HepG2 (cell line): ENCODE measurements at regions not wholly inside any gene's neighbourhood (a gene's known extent, or its start where the extent isn't known, plus 50 kb on each side); places are given as distances from the start of the nearest gene placed in this dataset.
A peak's percentile ranks its signal among the peaks of the same experiment; 100 is the strongest.

Source experiments
- ATAC-seq: fragments of 200-7000 bp; cut with Tn5 transposase; 3 replicates; pipeline ENCODE4 v1.9.1; 2020; ENCODE audit warnings: mild to moderate bottlenecking, moderate library complexity
- BruUV-seq: library from RNA; stranded (reverse); fragments of 400-500 nt; replicated peaks from 2 replicates; lab custom pipeline; 2021; lab: Mats Ljungman, UMichigan
- CTCF ChIA-PET: fragments of 300-600 bp; formaldehyde crosslinking; extraction: SDS; loops from one replicate; lab custom pipeline; 2021; ENCODE audit warnings: low total read pairs, inconsistent platforms, low intra/inter-chr PET ratio; lab: Yijun Ruan, JAX
- POLR2A ChIA-PET: fragments of 350-600 bp; sonication (Branson Sonifier 250); formaldehyde crosslinking; loops from one replicate; lab custom pipeline; 2020; ENCODE audit warnings: antibody characterized with exemption, inconsistent platforms; lab: Yijun Ruan, JAX
- DNase-seq: peaks from one replicate; pipeline ENCODE4 v3.0.0-alpha.2; 2015; ENCODE audit warnings: low spot score
- FAIRE-seq: peaks from 3 replicates; lab custom pipeline; 2011; peaks lifted over from hg19 to GRCh38; lab: Jason Lieb, UNC
- H2AFZ ChIP-seq: one replicate; pipeline ENCODE4 v1.6.1; 2011; ENCODE audit warnings: low read length, inconsistent platforms
- H3K27ac ChIP-seq: fragments of 300-600 bp; 3 replicates; pipeline ENCODE4 v1.8.0; 2011; ENCODE audit warnings: mixed run types, mild to moderate bottlenecking, mixed read lengths, low read length, inconsistent platforms; ENCODE audit not compliant: insufficient read depth; ENCODE audit errors: extremely low read length
- H3K27me3 ChIP-seq, 2 experiments: fragments of 200-600 bp in 1 of 2; 2 replicates in 1 of 2; 3 replicates in 1 of 2; pipeline versions ENCODE4 v1.6.0 to v1.8.0; 2011; ENCODE audit warnings: low read length in 2 of 2, mild to moderate bottlenecking in 2 of 2, moderate library complexity in 2 of 2, inconsistent platforms in 1 of 2; ENCODE audit not compliant: insufficient read depth in 2 of 2, control insufficient read depth in 1 of 2
- H3K36me3 ChIP-seq, 2 experiments: fragments of 200-600 bp in 1 of 2; replicated peaks in 1 of 2; 2 replicates in 1 of 2; 3 replicates in 1 of 2; pipeline versions ENCODE4 v1.5.1 to v1.8.0; 2011; ENCODE audit warnings: low read length in 2 of 2, inconsistent platforms in 1 of 2; ENCODE audit not compliant: insufficient read depth in 2 of 2, control insufficient read depth in 1 of 2
- H3K4me1 ChIP-seq: 2 replicates; pipeline ENCODE4 v1.5.1; 2012; ENCODE audit warnings: low read length, inconsistent platforms; ENCODE audit not compliant: insufficient read depth
- H3K4me2 ChIP-seq: 2 replicates; pipeline ENCODE4 v1.6.0; 2011; ENCODE audit warnings: low read depth, low read length, inconsistent platforms
- H3K4me3 ChIP-seq, 3 experiments: fragments of 200-600 bp in 1 of 3; sonication (generic), shearing (Covaris generic) in 1 of 3; replicated peaks in 1 of 3; 2 replicates each; pipeline ENCODE4 v1.5.1; 2011 to 2016; ENCODE audit warnings: low read length in 3 of 3, inconsistent platforms in 2 of 3, low read depth in 2 of 3, mild to moderate bottlenecking in 2 of 3, control low read depth in 1 of 3, mixed read lengths in 1 of 3; ENCODE audit not compliant: insufficient read depth in 1 of 3
- H3K79me2 ChIP-seq: one replicate; pipeline ENCODE4 v1.6.1; 2011; ENCODE audit warnings: low read length, inconsistent platforms; ENCODE audit not compliant: insufficient read depth
- H3K9ac ChIP-seq: 2 replicates; pipeline ENCODE4 v1.6.0; 2011; ENCODE audit warnings: mild to moderate bottlenecking, low read depth, low read length, inconsistent platforms; ENCODE audit not compliant: insufficient read depth
- H3K9me3 ChIP-seq: 2 replicates; pipeline ENCODE4 v1.5.1; 2012; ENCODE audit warnings: mild to moderate bottlenecking, low read length
- H4K20me1 ChIP-seq: 2 replicates; pipeline ENCODE4 v1.6.0; 2011; ENCODE audit warnings: inconsistent platforms, mild to moderate bottlenecking, low read length, moderate library complexity; ENCODE audit not compliant: insufficient read depth
- ARID2 ChIP-seq: sonication (generic); formaldehyde crosslinking; IDR thresholded peaks from 2 replicates; pipeline ENCODE4 v1.8.1; 2022; ENCODE audit warnings: mild to moderate bottlenecking, missing genetic modification reagents, borderline replicate concordance
- FOXA1 ChIP-seq, 2 experiments: fragments of 450-650 bp in 1 of 2; sonication (generic) in 1 of 2; formaldehyde crosslinking in 1 of 2; IDR thresholded peaks; 2 replicates each; pipeline versions ENCODE4 v1.4.0 to v1.6.1; 2016 to 2020; ENCODE audit warnings: missing genetic modification reagents in 1 of 2
- FOXA3 ChIP-seq: IDR thresholded peaks from 2 replicates; pipeline ENCODE4 v1.6.1; 2016; ENCODE audit warnings: missing genetic modification reagents, missing compliant biosample characterization
- GATAD2A ChIP-seq: IDR thresholded peaks from 2 replicates; pipeline ENCODE4 v1.6.1; 2016
- HNRNPH1 ChIP-seq: fragments of 200-400 bp; formaldehyde crosslinking; optimal IDR thresholded peaks from 2 replicates; pipeline ENCODE3; 2017; ENCODE audit warnings: mild to moderate bottlenecking, low read depth, low read length
- JUND ChIP-seq: sonication (generic); formaldehyde crosslinking; IDR thresholded peaks from 2 replicates; pipeline ENCODE4 v1.8.0; 2022; ENCODE audit warnings: mild to moderate bottlenecking, missing genetic modification reagents
- SAP130 ChIP-seq: IDR thresholded peaks from 2 replicates; pipeline ENCODE4 v1.6.1; 2016; ENCODE audit warnings: low read depth
- ZKSCAN8 ChIP-seq: IDR thresholded peaks from 2 replicates; pipeline ENCODE4 v1.6.1; 2016; ENCODE audit warnings: borderline replicate concordance, missing genetic modification reagents, missing compliant biosample characterization
- ZNF224 ChIP-seq: sonication (generic); formaldehyde crosslinking; IDR thresholded peaks from 2 replicates; pipeline ENCODE4 v1.5.0; 2020; ENCODE audit warnings: mild to moderate bottlenecking, missing genetic modification reagents
- ZNF431 ChIP-seq: sonication (generic); formaldehyde crosslinking; IDR thresholded peaks from 2 replicates; pipeline ENCODE4 v1.9.0; 2022; ENCODE audit warnings: missing genetic modification reagents, low read depth, mild to moderate bottlenecking, borderline replicate concordance
- ZNF652 ChIP-seq: IDR thresholded peaks from 2 replicates; pipeline ENCODE4 v1.6.1; 2016; ENCODE audit warnings: low read depth, borderline replicate concordance
- WGBS: methylation state at CpG from one replicate; pipeline ENCODE4 v1.1.6; 2017; ENCODE audit warnings: low lambda C conversion rate; 5-methylcytosine and 5-hydroxymethylcytosine counted together
- in situ Hi-C: cut with HindIII; loops from 2 replicates; pipeline ENCODE4 v1.10.0; 2017; ENCODE audit warnings: low pct_unique_long_range_greater_than_20kb; ENCODE audit not compliant: extremely low pct_ligation_motif_present
- intact Hi-C: fragments of 100-400 bp; cut with micrococcal nuclease; formaldehyde crosslinking; loops from one replicate; pipeline ENCODE4 v1.10.0; 2022; ENCODE audit not compliant: unreplicated experiment
- TF ChIP-seq, protein P1 (sequence below): sonication (generic); formaldehyde crosslinking; IDR thresholded peaks from 2 replicates; pipeline ENCODE4 v1.8.0; 2022; ENCODE audit warnings: missing genetic modification reagents, mild to moderate bottlenecking, inconsistent platforms, borderline replicate concordance
- TF ChIP-seq, protein P2 (sequence below): sonication (generic); formaldehyde crosslinking; IDR thresholded peaks from 2 replicates; pipeline ENCODE4 v1.9.0; 2022; ENCODE audit warnings: low read depth, missing genetic modification reagents
- TF ChIP-seq, protein P3 (sequence below): IDR thresholded peaks from 2 replicates; pipeline ENCODE4 v1.6.1; 2012; ENCODE audit warnings: low read depth, low read length, improper control_type of control experiment
- TF ChIP-seq, protein P4 (sequence below): IDR thresholded peaks from 2 replicates; pipeline ENCODE4 v1.4.0; 2020; ENCODE audit warnings: mild to moderate bottlenecking, missing genetic modification reagents

DNA sequence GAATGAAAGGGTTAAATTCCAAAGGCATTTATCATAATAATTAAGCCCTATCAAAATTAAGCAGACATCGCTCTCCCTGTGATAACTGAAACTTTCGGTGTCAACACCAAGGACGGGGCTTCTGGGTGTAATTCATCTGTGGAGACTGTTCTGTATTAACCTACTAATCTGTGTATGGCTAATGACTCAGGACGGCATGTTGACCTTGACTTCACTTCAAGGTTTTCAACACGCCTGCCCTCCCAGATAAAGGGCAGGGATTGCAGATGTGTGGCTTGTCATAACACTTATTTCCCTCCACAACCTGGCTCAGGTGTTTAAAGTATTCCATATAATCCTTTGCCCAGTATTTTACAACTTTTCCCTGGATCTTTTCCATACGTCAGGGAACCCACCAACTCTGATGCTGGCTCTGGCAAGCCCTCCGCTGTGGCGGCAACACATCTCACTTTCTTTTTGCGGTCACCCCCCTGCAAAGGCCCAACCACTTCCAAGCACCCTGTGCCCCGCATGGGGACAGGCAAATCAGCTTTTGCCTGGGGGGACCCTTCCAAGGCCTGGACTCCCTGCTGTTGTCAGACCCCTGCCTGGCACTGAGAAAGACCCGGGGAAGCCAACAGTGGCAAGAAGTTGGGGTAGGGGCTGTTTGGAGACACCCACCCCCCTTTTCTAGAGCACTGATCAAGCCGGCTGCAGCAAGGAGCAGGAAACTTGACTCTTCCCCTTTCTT, 93.2 kb upstream of the MEF2A start:
- no peaks in the 10 kb centered on the region for H3K9me3 ChIP-seq
- H3K27ac ChIP-seq = no peak overlapping the region
- ChIA-PET CTCF (no interaction called here), POLR2A (interaction anchor here (1.3 kb wide), 1 partner anchor 14 kb away, joined by 3 read pairs; no protein-coding TSS in a partner anchor)
- FAIRE-seq (no peak), DNase-seq (peak; percentile 44), ATAC-seq (peak; percentile 25; the same call in 2 of the 3 replicates)
- H4K20me1 ChIP-seq = no peaks in the 10 kb centered on the region
- no peaks in the 10 kb centered on the region for H3K36me3 ChIP-seq
- H3K79me2 ChIP-seq = no peaks in the 10 kb centered on the region
- no peak overlapping the region for H3K9ac ChIP-seq
- WGBS = 34% methylated on average over 12 of the region's 12 CpGs
- BruUV-seq = no TSS peak
- H3K27me3 ChIP-seq = no peaks in the 10 kb centered on the region; a peak in 2 of 5 replicates
- H2AFZ ChIP-seq = no peak overlapping the region
- intact Hi-C loops (loop anchor here (1.0 kb wide), 1 partner anchor 18 kb away; no protein-coding TSS in a partner anchor), in situ Hi-C loops (no loop called here)
- peaks cover 39% of the 10 kb centered on the region for H3K4me1 ChIP-seq
- H3K4me2 ChIP-seq = no peak overlapping the region; the same call in 1 of the 2 replicates
- H3K4me3 ChIP-seq = no peak overlapping the region
- TF ChIP-seq HNRNPH1 = no peak
- no peak for TF ChIP-seq ZNF224 (CRISPR knock-in tag)
- TF ChIP-seq FOXA3 (CRISPR knock-in tag) = 0 out of 2 replicates have a peak, but pooled peaks have one; percentile 38
- no peak for TF ChIP-seq ZKSCAN8 (CRISPR knock-in tag)
- no peak for TF ChIP-seq FOXA1 (IDR thresholded peaks at IDR 0.05)
- peak; percentile 22; the same call in 1 of the 2 replicates for TF ChIP-seq FOXA1 (CRISPR knock-in tag; IDR thresholded peaks at IDR 0.05)
- no peak for TF ChIP-seq ZNF431 (CRISPR knock-in tag)
- TF ChIP-seq, protein P1, sequence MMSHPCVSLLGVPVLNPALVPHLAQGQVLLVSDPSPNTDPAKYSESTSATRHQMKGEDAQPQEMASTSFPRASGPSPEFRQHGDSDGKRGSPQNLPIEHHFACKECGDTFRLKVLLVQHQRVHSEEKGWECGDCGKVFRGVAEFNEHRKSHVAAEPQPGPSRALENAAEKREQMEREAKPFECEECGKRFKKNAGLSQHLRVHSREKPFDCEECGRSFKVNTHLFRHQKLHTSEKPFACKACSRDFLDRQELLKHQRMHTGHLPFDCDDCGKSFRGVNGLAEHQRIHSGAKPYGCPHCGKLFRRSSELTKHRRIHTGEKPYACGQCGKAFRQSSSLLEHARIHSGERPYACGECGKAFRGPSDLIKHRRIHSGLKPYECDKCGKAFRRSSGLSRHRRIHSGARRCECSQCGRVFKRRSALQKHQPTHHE (CRISPR knock-in tag) = no peak
- TF ChIP-seq, protein P2, sequence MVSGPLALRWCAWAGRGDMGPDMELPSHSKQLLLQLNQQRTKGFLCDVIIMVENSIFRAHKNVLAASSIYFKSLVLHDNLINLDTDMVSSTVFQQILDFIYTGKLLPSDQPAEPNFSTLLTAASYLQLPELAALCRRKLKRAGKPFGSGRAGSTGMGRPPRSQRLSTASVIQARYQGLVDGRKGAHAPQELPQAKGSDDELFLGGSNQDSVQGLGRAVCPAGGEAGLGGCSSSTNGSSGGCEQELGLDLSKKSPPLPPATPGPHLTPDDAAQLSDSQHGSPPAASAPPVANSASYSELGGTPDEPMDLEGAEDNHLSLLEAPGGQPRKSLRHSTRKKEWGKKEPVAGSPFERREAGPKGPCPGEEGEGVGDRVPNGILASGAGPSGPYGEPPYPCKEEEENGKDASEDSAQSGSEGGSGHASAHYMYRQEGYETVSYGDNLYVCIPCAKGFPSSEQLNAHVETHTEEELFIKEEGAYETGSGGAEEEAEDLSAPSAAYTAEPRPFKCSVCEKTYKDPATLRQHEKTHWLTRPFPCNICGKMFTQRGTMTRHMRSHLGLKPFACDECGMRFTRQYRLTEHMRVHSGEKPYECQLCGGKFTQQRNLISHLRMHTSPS (CRISPR knock-in tag) = no peak
- TF ChIP-seq, protein P3, sequence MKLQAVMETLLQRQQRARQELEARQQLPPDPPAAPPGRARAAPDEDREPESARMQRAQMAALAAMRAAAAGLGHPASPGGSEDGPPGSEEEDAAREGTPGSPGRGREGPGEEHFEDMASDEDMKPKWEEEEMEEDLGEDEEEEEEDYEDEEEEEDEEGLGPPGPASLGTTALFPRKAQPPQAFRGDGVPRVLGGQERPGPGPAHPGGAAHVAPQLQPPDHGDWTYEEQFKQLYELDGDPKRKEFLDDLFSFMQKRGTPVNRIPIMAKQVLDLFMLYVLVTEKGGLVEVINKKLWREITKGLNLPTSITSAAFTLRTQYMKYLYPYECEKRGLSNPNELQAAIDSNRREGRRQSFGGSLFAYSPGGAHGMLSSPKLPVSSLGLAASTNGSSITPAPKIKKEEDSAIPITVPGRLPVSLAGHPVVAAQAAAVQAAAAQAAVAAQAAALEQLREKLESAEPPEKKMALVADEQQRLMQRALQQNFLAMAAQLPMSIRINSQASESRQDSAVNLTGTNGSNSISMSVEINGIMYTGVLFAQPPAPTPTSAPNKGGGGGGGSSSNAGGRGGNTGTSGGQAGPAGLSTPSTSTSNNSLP = 0 out of 2 replicates have a peak, but pooled peaks have one; percentile 20
- peak; percentile 78; the same call in 1 of the 2 replicates for TF ChIP-seq ZNF652
- no peak for TF ChIP-seq JUND (CRISPR knock-in tag)
- TF ChIP-seq, protein P4, sequence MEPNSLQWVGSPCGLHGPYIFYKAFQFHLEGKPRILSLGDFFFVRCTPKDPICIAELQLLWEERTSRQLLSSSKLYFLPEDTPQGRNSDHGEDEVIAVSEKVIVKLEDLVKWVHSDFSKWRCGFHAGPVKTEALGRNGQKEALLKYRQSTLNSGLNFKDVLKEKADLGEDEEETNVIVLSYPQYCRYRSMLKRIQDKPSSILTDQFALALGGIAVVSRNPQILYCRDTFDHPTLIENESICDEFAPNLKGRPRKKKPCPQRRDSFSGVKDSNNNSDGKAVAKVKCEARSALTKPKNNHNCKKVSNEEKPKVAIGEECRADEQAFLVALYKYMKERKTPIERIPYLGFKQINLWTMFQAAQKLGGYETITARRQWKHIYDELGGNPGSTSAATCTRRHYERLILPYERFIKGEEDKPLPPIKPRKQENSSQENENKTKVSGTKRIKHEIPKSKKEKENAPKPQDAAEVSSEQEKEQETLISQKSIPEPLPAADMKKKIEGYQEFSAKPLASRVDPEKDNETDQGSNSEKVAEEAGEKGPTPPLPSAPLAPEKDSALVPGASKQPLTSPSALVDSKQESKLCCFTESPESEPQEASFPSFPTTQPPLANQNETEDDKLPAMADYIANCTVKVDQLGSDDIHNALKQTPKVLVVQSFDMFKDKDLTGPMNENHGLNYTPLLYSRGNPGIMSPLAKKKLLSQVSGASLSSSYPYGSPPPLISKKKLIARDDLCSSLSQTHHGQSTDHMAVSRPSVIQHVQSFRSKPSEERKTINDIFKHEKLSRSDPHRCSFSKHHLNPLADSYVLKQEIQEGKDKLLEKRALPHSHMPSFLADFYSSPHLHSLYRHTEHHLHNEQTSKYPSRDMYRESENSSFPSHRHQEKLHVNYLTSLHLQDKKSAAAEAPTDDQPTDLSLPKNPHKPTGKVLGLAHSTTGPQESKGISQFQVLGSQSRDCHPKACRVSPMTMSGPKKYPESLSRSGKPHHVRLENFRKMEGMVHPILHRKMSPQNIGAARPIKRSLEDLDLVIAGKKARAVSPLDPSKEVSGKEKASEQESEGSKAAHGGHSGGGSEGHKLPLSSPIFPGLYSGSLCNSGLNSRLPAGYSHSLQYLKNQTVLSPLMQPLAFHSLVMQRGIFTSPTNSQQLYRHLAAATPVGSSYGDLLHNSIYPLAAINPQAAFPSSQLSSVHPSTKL (CRISPR knock-in tag) = 0 out of 2 replicates have a peak, but pooled peaks have one; percentile 39
- no peak for TF ChIP-seq SAP130
- TF ChIP-seq ARID2 (CRISPR knock-in tag) = no peak
- TF ChIP-seq GATAD2A (CRISPR knock-in tag) = 0 out of 2 replicates have a peak, but pooled peaks have one; percentile 16
